ENCODE measurements at regions not wholly inside any gene's neighbourhood (a gene's known extent, or its start where the extent isn't known, plus 50 kb on each side); places are given as distances from the start of the nearest gene placed in this dataset.

GRCh38 chr10:55280696-55281095, 479.7 kb upstream of the PCDH15 start:
- intact Hi-C loops (cut with DNase I), result no loop called here
- H3K27ac ChIP-seq, result no peak overlapping the region
- 91 to 92% methylated on average over 1 of the region's 1 CpG for WGBS, 2 donors

GRCh38 chr10:55277549-55277948, 476.5 kb upstream of the PCDH15 start:
- Histone ChIP-seq H3K27ac (no peak overlapping the region), H3K36me3 (no peaks in the 10 kb centered on the region), H3K4me1 (no peaks in the 10 kb centered on the region), H3K27me3 (peaks cover 0 to 5% (median 0%) of the 10 kb centered on the region in 3 donors), H3K9me3 (no peaks in the 10 kb centered on the region), H3K4me3 (no peak overlapping the region)
- WGBS, 2 donors, result 70 to 78% methylated on average over 2 of the region's 2 CpGs
- intact Hi-C loops (cut with DNase I), result no loop called here
- no peak for TF ChIP-seq POLR2AphosphoS5 (IDR thresholded peaks at IDR 0.05)
- TF ChIP-seq, protein P1, sequence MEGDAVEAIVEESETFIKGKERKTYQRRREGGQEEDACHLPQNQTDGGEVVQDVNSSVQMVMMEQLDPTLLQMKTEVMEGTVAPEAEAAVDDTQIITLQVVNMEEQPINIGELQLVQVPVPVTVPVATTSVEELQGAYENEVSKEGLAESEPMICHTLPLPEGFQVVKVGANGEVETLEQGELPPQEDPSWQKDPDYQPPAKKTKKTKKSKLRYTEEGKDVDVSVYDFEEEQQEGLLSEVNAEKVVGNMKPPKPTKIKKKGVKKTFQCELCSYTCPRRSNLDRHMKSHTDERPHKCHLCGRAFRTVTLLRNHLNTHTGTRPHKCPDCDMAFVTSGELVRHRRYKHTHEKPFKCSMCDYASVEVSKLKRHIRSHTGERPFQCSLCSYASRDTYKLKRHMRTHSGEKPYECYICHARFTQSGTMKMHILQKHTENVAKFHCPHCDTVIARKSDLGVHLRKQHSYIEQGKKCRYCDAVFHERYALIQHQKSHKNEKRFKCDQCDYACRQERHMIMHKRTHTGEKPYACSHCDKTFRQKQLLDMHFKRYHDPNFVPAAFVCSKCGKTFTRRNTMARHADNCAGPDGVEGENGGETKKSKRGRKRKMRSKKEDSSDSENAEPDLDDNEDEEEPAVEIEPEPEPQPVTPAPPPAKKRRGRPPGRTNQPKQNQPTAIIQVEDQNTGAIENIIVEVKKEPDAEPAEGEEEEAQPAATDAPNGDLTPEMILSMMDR (IDR thresholded peaks at IDR 0.05), result no peak
- no peak for TF ChIP-seq EP300 (IDR thresholded peaks at IDR 0.05)
- TF ChIP-seq POLR2A (IDR thresholded peaks at IDR 0.05), result no peak
- no peak for DNase-seq

More at GRCh38 chr10:55280696-55281095, 479.7 kb upstream of the PCDH15 start:
- no peak for TF ChIP-seq POLR2A (IDR thresholded peaks at IDR 0.05)
- no peak for TF ChIP-seq POLR2AphosphoS5 (IDR thresholded peaks at IDR 0.05)
- TF ChIP-seq EP300 (IDR thresholded peaks at IDR 0.05), result no peak
- TF ChIP-seq, protein P1 (IDR thresholded peaks at IDR 0.05), result no peak
- no peaks in the 10 kb centered on the region for H3K4me1 ChIP-seq
- H3K9me3 ChIP-seq, result no peaks in the 10 kb centered on the region
- H3K36me3 ChIP-seq, result no peaks in the 10 kb centered on the region
- peaks cover 0 to 5% (median 0%) of the 10 kb centered on the region in 3 donors for H3K27me3 ChIP-seq
- no peak for DNase-seq
- H3K4me3 ChIP-seq, result no peak overlapping the region

DNA sequence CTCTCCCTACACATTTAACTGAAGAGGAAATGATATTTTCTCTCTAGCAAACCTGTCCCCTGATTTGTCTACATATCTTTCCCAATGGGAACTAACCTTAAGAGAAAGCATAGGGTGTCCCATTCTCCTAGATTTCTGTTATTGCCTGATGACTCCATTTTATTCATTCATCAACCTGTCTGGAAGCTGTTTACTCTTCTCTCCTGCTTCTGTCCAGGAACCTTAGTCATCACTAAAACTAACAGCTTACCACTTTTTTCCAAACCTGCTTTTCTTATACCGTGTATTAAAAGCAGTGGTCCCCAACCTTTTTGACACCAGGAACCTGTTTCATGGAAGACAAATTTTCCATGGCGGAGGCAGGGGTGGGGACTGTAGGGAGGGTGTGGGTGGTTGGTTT, 473.3 kb upstream of the PCDH15 start:
- Histone ChIP-seq H3K36me3 (no peaks in the 10 kb centered on the region), H3K27me3 (no peaks in the 10 kb centered on the region), H3K9me3 (no peaks in the 10 kb centered on the region), H3K4me1 (no peaks in the 10 kb centered on the region), H3K4me3 (no peak overlapping the region), H3K27ac (no peak overlapping the region)
- TF ChIP-seq POLR2A (IDR thresholded peaks at IDR 0.05), result no peak
- no peak for TF ChIP-seq EP300 (IDR thresholded peaks at IDR 0.05)
- TF ChIP-seq, protein P1 (IDR thresholded peaks at IDR 0.05), result no peak
- TF ChIP-seq POLR2AphosphoS5 (IDR thresholded peaks at IDR 0.05), result no peak
- intact Hi-C loops (cut with DNase I), result no loop called here
- DNase-seq, result no peak
- 86 to 89% methylated on average over 2 of the region's 2 CpGs for WGBS, 2 donors

DNA sequence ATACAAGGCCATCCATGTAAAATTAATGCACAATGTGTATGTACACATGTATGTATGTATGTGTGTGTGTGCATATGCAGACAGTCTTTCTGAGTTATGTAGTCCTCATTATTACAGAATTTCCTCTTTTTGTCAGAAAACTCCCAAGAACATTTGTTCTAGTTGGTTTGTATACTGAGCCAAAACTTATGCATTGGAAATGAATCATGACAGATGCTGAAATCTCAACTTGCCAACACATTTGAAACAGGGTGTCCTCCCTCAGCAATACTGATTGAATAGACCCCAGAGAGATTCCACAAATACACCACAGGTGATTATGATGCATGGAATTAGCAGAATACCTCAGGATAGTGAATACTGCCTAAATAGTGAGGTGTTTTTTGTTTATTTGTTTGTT, 472.9 kb upstream of the PCDH15 start:
- H3K27me3 ChIP-seq, result no peaks in the 10 kb centered on the region
- no peak overlapping the region for H3K4me3 ChIP-seq
- no peaks in the 10 kb centered on the region for H3K36me3 ChIP-seq
- no peak overlapping the region for H3K27ac ChIP-seq
- H3K4me1 ChIP-seq, result no peaks in the 10 kb centered on the region
- H3K9me3 ChIP-seq, result no peaks in the 10 kb centered on the region
- intact Hi-C loops (cut with DNase I), result no loop called here
- TF ChIP-seq EP300 (IDR thresholded peaks at IDR 0.05) (no peak), POLR2AphosphoS5 (IDR thresholded peaks at IDR 0.05) (no peak), POLR2A (IDR thresholded peaks at IDR 0.05) (no peak)
- TF ChIP-seq, protein P1 (IDR thresholded peaks at IDR 0.05), result no peak
- DNase-seq, result no peak

DNA sequence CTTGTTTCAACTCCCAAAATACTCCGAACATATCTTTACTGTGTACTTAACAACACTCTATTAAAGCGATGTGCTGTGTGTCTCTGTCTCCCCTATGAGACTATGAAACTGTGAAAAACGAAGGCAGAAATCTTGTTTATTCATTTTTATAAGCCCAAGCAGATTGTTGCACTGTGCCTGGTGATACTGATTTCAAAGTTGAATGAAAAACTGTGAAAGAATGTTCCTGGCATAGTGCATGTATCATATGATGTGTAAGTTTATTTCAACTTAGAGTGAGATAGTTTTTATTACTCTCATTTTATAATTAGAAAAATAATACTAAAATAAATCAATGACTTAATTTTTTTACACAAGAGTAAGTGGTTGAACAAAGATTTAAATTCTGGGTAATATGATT, 471.9 kb upstream of the PCDH15 start:
- TF ChIP-seq POLR2A (IDR thresholded peaks at IDR 0.05), result no peak
- no peak for TF ChIP-seq EP300 (IDR thresholded peaks at IDR 0.05)
- TF ChIP-seq, protein P1 (IDR thresholded peaks at IDR 0.05), result no peak
- TF ChIP-seq POLR2AphosphoS5 (IDR thresholded peaks at IDR 0.05), result no peak
- intact Hi-C loops (cut with DNase I), result no loop called here
- Histone ChIP-seq H3K9me3 (no peaks in the 10 kb centered on the region), H3K36me3 (no peaks in the 10 kb centered on the region), H3K4me3 (no peak overlapping the region), H3K27ac (no peak overlapping the region), H3K4me1 (no peaks in the 10 kb centered on the region), H3K27me3 (no peaks in the 10 kb centered on the region)
- 61 to 68% methylated on average over 3 of the region's 3 CpGs for WGBS, 2 donors
- no peak for DNase-seq

Data from sigmoid colon (tissue), 6 donors.